Muscle layer of duodenum (tissue), 2 donors: ENCODE measurements at regions not wholly inside any gene's neighbourhood (a gene's known extent, or its start where the extent isn't known, plus 50 kb on each side); places are given as distances from the start of the nearest gene placed in this dataset.
"Not testable (repeated sequence)": the region's sequence is repeated elsewhere in the genome, so short reads cannot be mapped to it uniquely, and the experiment has no call there.

Experiments used
- H3K27ac ChIP-seq: one replicate; pipeline ENCODE4 v1.7.0; 2013; ENCODE audit warnings: mild to moderate bottlenecking, low read length
- H3K27me3 ChIP-seq: one replicate; pipeline ENCODE4 v1.7.0; 2013; ENCODE audit warnings: low read depth, mild to moderate bottlenecking, control low read depth, low read length
- H3K36me3 ChIP-seq, 2 donors: one replicate each; pipeline ENCODE4 v1.7.0; 2013; ENCODE audit warnings: low read length in 2 of 2, control low read depth in 1 of 2, mild to moderate bottlenecking in 1 of 2; ENCODE audit not compliant: insufficient read depth in 2 of 2, control insufficient read depth in 1 of 2
- H3K4me1 ChIP-seq, 2 donors: one replicate each; pipeline ENCODE4 v1.7.0; 2013; ENCODE audit warnings: low read length in 2 of 2, mild to moderate bottlenecking in 2 of 2, control low read depth in 1 of 2, moderate library complexity in 1 of 2; ENCODE audit not compliant: insufficient read depth in 2 of 2, control insufficient read depth in 1 of 2
- H3K4me3 ChIP-seq, 2 donors: one replicate each; pipeline ENCODE4 v1.7.0; 2013; ENCODE audit warnings: low read length in 2 of 2, low read depth in 1 of 2, mild to moderate bottlenecking in 1 of 2
- H3K9me3 ChIP-seq, 2 donors: one replicate each; pipeline ENCODE4 v1.7.0; 2013; ENCODE audit warnings: low read length in 2 of 2, control low read depth in 1 of 2, mild to moderate bottlenecking in 1 of 2; ENCODE audit not compliant: control insufficient read depth in 1 of 2
- donor health status: healthy.

DNA sequence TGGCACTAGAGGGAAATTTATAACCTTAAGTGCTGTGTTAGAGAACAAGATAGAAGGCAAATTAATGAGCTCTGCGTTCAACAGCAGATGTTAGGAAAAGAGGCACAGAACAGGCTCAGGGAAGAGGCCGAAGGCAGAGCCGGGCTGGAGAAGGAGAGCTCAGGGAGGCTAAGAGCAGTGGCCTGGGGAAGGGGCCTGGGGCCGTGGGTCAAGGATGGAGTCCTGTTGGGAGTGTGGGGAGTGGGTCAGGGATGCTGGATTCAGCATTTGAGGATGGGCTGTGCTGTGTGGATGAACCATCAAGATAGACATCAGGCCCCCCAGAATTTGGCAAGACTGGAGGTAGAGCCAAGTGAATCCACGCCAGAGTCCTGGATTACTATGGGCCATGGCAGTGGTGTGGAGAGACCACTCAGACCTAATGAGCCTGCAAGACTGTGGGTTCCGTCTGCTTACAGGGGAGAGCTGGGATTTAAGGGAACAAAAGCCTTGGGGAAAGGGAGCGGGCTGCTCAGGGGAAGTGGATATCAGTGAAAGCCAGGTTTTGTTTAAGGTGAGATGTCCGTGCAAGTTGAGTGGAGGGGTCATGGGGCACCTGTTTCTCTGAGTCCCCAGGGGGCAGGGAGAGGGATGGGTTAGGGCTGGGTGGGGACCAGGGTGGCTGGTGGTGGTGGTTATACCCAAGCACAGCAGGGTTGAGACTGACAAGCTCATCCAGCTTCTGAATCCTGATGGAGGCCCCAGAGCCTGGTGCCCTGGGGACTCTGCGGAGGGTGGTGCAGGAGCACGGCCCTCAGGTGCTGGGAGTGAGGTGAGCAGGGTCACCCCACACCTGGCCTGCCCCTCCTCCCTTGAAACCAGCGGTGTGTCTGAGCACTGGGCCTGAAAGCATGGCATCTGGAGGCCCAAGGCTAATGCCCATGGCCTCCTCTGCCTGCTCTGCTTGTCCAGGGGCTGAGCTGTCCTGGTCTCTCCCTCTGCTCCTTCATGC is 101.7 kb downstream of the BMS1 start:
- no peak overlapping the region for H3K27ac ChIP-seq
- no peaks in the 10 kb centered on the region for H3K36me3 ChIP-seq
- peaks cover 0 to 19% of the 10 kb centered on the region in 2 donors for H3K9me3 ChIP-seq
- no peak overlapping the region for H3K4me3 ChIP-seq
- no peaks in the 10 kb centered on the region for H3K4me1 ChIP-seq
- no peaks in the 10 kb centered on the region for H3K27me3 ChIP-seq

- no peaks in the 10 kb centered on the region for H3K27me3 ChIP-seq
- no peak overlapping the region for H3K4me3 ChIP-seq
Measured at GRCh38 chr10:42885491-42886270, 103.1 kb downstream of the BMS1 start.

GRCh38 chr10:42887734-42888503 is 105.3 kb downstream of the BMS1 start:
- Histone ChIP-seq H3K4me3 (no peak overlapping the region), H3K4me1 (no peaks in the 10 kb centered on the region), H3K36me3 (no peaks in the 10 kb centered on the region), H3K27me3 (no peaks in the 10 kb centered on the region), H3K27ac (no peak overlapping the region), H3K9me3 (peaks cover 0 to 3% of the 10 kb centered on the region in 2 donors)

More at GRCh38 chr10:42885491-42886270, 103.1 kb downstream of the BMS1 start:
- Histone ChIP-seq H3K4me1 (no peaks in the 10 kb centered on the region), H3K27ac (no peak overlapping the region), H3K9me3 (peaks cover 0 to 17% of the 10 kb centered on the region in 2 donors), H3K36me3 (no peaks in the 10 kb centered on the region)

GRCh38 chr10:42888504-42889095 is 106.0 kb downstream of the BMS1 start:
- H3K36me3 ChIP-seq, result no peaks in the 10 kb centered on the region
- H3K9me3 ChIP-seq, result no peaks in the 10 kb centered on the region
- H3K27ac ChIP-seq, result no peak overlapping the region
- H3K27me3 ChIP-seq, result no peaks in the 10 kb centered on the region
- H3K4me1 ChIP-seq, result no peaks in the 10 kb centered on the region
- no peak overlapping the region for H3K4me3 ChIP-seq

DNA sequence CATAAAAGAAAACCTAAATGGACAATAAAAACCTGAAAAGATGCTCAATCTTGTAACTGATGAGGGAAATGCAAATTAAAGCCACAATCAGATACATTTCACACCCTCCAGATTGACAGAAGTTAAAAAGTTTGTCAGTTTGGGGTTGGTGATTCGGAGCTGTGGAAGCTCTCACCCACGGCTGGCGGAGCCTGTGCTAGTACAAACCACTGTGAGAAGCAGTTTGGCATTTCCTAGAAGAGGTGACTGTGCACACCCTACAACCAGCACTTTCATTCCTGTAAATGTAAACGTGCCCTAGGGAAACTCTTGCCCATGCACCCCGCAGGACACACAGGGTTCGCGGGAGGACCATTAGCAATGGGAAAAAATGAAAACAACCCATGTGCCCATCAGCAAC is 114.1 kb downstream of the BMS1 start:
- H3K9me3 ChIP-seq, result peaks cover 0 to 8% of the 10 kb centered on the region in 2 donors
- peaks cover 17% of the 10 kb centered on the region for H3K27me3 ChIP-seq
- no peak overlapping the region for H3K27ac ChIP-seq
- no peak overlapping the region for H3K4me3 ChIP-seq
- no peaks in the 10 kb centered on the region for H3K36me3 ChIP-seq
- no peaks in the 10 kb centered on the region for H3K4me1 ChIP-seq

DNA sequence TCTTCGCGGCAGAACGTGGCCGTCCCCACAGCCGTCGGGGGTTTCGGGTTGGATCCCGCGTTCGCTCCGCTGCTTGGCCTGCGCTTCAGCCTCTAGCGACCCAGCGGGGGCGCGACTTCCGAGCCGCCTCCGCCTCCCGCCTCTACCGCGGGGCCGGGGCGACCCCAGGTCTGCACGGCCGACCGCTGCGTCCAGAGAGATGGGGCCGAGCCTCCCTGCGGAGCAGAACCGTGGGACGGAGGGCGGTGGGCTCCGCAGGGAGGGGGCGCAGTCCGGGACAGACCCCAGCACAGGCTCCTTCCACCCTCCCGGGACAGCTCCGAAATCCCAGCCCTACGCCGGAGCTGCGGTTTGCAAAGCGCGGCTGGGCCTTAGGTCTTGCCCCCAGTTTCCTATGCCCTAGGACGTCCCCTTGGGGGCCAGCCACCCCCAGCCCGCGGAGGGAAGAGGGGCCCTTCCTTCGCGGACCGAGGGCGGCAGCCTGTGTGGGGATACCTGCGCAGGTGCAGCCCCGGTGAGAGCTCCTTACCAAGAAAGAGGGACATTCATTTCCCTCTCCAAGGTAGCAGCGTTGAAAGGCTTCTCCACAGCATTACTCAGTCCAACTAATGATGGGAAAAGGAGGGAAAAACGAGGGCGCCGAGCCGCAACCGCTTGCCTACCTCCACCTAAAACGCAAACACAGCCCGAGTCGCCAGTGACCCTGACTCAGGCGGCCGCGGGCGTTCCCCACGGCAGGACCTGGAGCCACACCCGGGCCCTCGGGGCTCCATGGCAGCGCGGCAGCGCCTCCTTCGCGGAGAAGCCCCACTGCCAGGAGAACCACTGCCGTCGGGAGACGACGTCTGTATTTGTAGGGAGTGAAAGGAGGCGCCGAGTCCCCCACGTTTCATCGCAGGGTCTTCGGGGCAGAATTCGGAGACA is 115.7 kb downstream of the BMS1 start:
- Histone ChIP-seq H3K27me3 (peaks cover 17% of the 10 kb centered on the region), H3K9me3 (peaks cover 7 to 13% of the 10 kb centered on the region in 2 donors), H3K4me1 (no peaks in the 10 kb centered on the region), H3K4me3 (no peak overlapping the region), H3K36me3 (no peaks in the 10 kb centered on the region), H3K27ac (no peak overlapping the region)

DNA sequence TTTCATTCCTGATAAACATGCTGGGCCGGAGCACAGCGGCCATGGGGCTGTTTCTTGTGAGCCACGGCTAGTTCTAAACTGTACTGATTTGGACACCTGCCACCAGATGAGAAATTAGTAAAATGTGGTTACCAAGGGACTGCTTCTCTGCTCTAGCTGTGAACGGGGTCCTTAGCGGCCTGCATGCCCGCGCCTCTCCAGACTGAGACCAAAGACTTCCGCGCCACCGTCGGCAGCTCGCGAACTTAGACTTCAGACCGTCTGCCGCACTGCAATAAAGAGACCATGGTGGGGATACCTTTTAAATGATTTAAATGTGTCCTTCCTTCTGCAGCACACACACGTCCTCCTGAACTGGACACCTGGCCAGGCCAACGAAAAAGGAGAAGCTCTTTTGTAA is 116.4 kb downstream of the BMS1 start:
- no peaks in the 10 kb centered on the region for H3K4me1 ChIP-seq
- H3K27me3 ChIP-seq, result peaks cover 17% of the 10 kb centered on the region
- H3K4me3 ChIP-seq, result no peak overlapping the region
- peaks cover 7 to 15% of the 10 kb centered on the region in 2 donors for H3K9me3 ChIP-seq
- H3K27ac ChIP-seq, result no peak overlapping the region
- H3K36me3 ChIP-seq, result no peaks in the 10 kb centered on the region

GRCh38 chr10:42900346-42900745 is 117.8 kb downstream of the BMS1 start:
- H3K4me3 ChIP-seq, result not testable (repeated sequence)
- Histone ChIP-seq H3K9me3 (peaks cover 7 to 17% of the 10 kb centered on the region in 2 donors), H3K27me3 (peaks cover 17% of the 10 kb centered on the region)

GRCh38 chr10:42911359-42911758 is 128.8 kb downstream of the BMS1 start:
- Histone ChIP-seq H3K36me3 (no peaks in the 10 kb centered on the region), H3K4me3 (no peak overlapping the region), H3K4me1 (no peaks in the 10 kb centered on the region), H3K9me3 (peaks cover 0 to 26% of the 10 kb centered on the region in 2 donors), H3K27me3 (no peaks in the 10 kb centered on the region), H3K27ac (no peak overlapping the region)

More at GRCh38 chr10:42900346-42900745, 117.8 kb downstream of the BMS1 start:
- H3K4me1 ChIP-seq, H3K27ac ChIP-seq, H3K36me3 ChIP-seq: not testable (repeated sequence)

GRCh38 chr10:42916974-42917373 is 134.4 kb downstream of the BMS1 start:
- H3K4me1 ChIP-seq, result no peaks in the 10 kb centered on the region
- no peaks in the 10 kb centered on the region for H3K27me3 ChIP-seq
- no peaks in the 10 kb centered on the region for H3K36me3 ChIP-seq
- no peak overlapping the region for H3K27ac ChIP-seq
- H3K4me3 ChIP-seq, result no peak overlapping the region
- H3K9me3 ChIP-seq, result peaks cover 0 to 24% of the 10 kb centered on the region in 2 donors
